Omental fat pad (tissue), 3 donors: ENCODE measurements at regions not wholly inside any gene's neighbourhood (a gene's known extent, or its start where the extent isn't known, plus 50 kb on each side); places are given as distances from the start of the nearest gene placed in this dataset.

Experiments
- ATAC-seq: fragments of 150-250 bp; one replicate; pipeline ENCODE4 v1.9.1; 2016; ENCODE audit warnings: mild to moderate bottlenecking, moderate library complexity; ENCODE audit not compliant: low FRiP score
- DNase-seq: peaks from one replicate; pipeline ENCODE4 v3.0.0-alpha.2; 2019; ENCODE audit warnings: low spot score
- TF ChIP-seq, protein P1 (sequence below), 3 donors: fragments of 450-650 bp; IDR thresholded peaks; one replicate each; pipeline ENCODE4 v1.5.1; 2016 to 2017; ENCODE audit warnings: antibody characterized with exemption in 3 of 3, mild to moderate bottlenecking in 3 of 3, moderate library complexity in 2 of 3

DNA sequence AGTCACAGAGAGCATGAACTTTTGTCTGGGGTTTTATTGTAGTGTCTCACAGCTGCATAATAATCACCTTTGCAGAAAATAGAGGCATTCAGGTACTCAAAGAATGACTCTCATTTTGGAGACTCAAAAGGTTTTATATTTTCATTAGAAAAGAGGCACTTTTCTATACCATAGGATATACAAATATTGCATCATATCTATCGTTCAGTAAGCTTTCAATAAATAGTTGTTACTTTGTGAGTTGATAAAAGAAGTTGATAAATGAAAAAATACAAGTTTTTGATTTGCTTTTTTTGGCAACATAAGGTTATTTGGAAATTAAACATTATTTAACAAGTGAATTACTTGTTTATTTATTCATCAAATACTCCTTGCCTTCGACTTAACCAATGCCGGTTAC is 279.9 kb downstream of the ARL4A start:
- TF ChIP-seq, protein P1, sequence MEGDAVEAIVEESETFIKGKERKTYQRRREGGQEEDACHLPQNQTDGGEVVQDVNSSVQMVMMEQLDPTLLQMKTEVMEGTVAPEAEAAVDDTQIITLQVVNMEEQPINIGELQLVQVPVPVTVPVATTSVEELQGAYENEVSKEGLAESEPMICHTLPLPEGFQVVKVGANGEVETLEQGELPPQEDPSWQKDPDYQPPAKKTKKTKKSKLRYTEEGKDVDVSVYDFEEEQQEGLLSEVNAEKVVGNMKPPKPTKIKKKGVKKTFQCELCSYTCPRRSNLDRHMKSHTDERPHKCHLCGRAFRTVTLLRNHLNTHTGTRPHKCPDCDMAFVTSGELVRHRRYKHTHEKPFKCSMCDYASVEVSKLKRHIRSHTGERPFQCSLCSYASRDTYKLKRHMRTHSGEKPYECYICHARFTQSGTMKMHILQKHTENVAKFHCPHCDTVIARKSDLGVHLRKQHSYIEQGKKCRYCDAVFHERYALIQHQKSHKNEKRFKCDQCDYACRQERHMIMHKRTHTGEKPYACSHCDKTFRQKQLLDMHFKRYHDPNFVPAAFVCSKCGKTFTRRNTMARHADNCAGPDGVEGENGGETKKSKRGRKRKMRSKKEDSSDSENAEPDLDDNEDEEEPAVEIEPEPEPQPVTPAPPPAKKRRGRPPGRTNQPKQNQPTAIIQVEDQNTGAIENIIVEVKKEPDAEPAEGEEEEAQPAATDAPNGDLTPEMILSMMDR (IDR thresholded peaks at IDR 0.05), result no peak
- no peak for ATAC-seq
- no peak for DNase-seq

DNA sequence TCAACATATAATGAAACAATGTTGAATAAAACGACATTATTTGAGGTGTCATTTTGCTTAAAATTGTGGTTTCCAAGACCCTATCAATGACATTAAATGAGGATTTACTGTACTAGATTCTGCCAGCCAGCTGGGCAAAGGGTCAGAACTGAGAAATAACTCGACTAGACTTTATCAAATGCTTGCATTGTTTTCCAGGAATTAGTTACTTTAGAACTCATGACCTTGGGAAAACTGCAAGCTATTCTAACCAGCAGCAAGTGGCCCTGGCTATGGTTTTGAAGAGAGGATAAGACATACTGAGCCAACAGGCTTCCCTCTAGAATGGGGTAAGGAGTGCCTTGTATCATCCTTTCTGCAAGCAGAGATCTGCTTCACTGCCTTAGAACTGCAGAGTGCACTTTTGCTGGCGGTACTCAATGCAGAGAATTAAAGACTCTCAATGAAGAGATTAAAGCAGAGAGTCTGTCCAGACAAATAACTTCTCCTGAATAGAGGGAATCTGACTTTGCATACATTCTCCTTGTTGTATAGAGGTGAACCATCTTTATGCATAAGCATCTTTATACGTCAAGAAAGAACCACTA is 281.5 kb downstream of the ARL4A start:
- TF ChIP-seq, protein P1 (IDR thresholded peaks at IDR 0.05), result no peak
- ATAC-seq, result no peak

DNA sequence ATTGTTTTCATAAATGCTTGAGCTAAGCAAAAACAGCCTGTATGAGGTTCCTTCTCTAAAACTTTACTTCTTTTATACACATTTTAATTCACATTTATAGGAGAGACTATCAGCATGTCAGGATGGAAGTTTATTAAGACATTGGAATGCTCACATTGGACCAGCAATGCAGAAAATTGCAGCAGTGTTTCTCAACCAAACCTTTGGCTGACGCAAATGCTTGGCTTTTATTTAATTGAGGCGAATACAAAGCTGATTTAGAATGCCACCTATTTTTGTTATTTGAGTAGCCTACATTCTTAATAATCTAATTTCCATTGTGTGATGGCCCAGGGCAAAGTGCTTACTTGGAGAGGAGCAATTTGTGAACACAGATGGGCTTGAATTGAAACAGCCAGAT is 283.2 kb downstream of the ARL4A start:
- TF ChIP-seq, protein P1 (IDR thresholded peaks at IDR 0.05), result no peak
- DNase-seq, result no peak

More for the DNA sequence above, 281.5 kb downstream of the ARL4A start:
- no peak for DNase-seq

DNA sequence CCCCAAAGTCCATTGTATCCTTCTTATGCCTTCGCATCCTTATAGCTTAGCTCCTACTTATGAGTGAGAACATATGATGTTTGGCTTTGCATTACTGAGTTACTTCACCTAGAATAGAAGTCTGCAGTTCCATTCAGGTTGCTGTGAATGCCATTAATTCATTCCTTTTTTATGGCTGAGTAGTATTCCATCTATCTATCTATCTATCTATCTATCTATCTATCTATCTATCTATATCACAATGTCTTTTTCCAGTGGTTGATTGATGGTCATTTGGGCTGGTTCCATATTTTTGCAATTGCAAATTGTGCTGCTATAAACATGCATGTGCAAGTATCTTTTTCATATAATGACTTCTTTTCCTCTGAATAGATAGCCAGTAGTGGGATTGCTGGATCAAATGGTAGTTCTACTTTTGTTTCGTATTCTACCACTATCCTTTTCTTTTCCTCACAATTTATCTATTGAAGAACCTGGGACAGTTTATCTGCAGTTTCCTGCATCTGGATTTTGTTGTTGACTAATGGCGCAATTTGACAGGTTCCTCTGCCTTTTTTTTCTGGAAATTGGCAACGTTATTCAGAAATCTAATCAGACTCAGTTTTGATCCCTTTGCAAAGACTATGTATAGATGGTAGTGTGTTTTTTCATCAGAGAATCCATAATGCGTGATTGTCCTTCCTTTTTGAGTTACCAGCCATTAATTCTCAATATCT is 287.2 kb downstream of the ARL4A start:
- no peak for ATAC-seq
- TF ChIP-seq, protein P1 (IDR thresholded peaks at IDR 0.05), result no peak
- DNase-seq, result no peak

More for the DNA sequence above, 283.2 kb downstream of the ARL4A start:
- ATAC-seq, result no peak

DNA sequence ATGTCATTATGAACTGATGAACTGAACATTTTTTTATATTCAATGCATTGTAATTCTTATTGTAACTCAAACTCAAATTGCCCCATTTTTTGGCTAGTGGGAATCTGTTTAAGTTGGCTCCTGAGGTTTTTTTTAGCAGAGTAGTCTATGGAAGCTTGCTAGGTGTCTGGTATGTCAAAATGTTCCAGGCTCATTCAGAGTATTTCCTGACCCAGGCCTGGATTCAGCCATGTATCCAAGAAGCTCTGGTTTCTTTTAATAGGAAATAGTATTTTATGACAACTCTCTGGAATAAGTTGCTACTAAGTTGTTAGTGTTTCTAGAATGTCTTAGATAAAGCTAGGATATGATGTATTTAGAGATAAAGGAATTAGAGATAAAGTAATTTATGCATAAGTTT is 288.0 kb downstream of the ARL4A start:
- ATAC-seq (no peak), DNase-seq (no peak)
- TF ChIP-seq, protein P1 (IDR thresholded peaks at IDR 0.05), result no peak

DNA sequence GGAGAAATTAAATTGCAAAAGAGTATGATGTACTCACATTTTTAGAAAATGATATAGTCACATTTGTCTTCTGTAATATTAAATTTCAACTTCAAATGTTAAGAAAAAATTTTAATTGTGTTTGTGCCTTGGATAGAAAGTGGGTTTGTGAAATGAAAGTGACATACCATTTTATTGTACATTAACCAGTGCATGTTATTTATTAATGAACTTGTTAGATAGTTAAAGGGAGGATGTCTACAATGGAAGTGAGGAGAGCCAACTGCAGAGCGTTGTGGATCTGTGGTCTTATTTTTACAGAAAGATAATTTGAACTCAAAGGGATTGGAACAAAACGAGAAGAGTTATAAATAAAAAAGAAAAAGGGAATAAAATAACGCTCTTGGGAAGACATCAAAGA is 291.7 kb downstream of the ARL4A start:
- ATAC-seq, result no peak
- TF ChIP-seq, protein P1 (IDR thresholded peaks at IDR 0.05), result no peak
- DNase-seq, result no peak

DNA sequence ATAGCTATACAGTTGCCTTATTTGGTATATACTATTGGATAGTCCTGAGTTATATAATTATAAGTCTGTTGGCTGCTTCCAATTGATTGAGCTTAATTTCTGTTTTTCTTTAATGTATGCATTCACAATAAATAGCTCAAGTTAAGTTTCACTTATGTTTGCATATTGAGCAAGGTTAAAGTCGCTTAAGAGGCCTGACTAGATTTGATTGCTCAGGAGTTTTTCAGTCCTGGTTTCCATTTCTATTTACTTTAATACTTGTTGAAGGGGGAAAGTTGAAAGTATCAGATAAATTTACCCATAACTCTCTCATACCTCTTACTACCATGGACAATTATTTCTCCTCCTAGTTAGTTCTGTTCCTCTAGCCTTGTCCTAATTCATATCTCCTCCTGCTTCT is 294.7 kb downstream of the ARL4A start:
- ATAC-seq (no peak), DNase-seq (no peak)
- TF ChIP-seq, protein P1 (IDR thresholded peaks at IDR 0.05), result no peak
